ENCODE measurements at regions not wholly inside any gene's neighbourhood (a gene's known extent, or its start where the extent isn't known, plus 50 kb on each side); places are given as distances from the start of the nearest gene placed in this dataset.

GRCh38 chr1:57820356-57821095, 396.7 kb upstream of the DAB1 start:
- ChIA-PET CTCF (no interaction called here), POLR2A (no interaction called here)
- Mint-ChIP-seq H3K4me3 (no peak overlapping the region), H3K9me3 (no peaks in the 10 kb centered on the region), H3K36me3 (ENCODE audit: low read depth) (no peaks in the 10 kb centered on the region), H3K27me3 (peaks cover 2% of the 10 kb centered on the region), H3K27ac (no peak overlapping the region), H3K4me1 (no peaks in the 10 kb centered on the region)
- TF ChIP-seq CTCF (IDR thresholded peaks at IDR 0.05), result no peak
- ATAC-seq (ENCODE audit: low read depth), result no peak
- no peak for DNase-seq
- intact Hi-C loops (cut with micrococcal nuclease), result no loop called here

GRCh38 chr1:57819893-57820292, 396.0 kb upstream of the DAB1 start:
- Mint-ChIP-seq H3K27ac (no peak overlapping the region), H3K4me3 (no peak overlapping the region), H3K9me3 (no peaks in the 10 kb centered on the region), H3K36me3 (ENCODE audit: low read depth) (no peaks in the 10 kb centered on the region), H3K27me3 (peaks cover 2% of the 10 kb centered on the region), H3K4me1 (no peaks in the 10 kb centered on the region)
- no peak for ATAC-seq (ENCODE audit: low read depth)
- TF ChIP-seq CTCF (IDR thresholded peaks at IDR 0.05), result no peak
- intact Hi-C loops (cut with micrococcal nuclease), result no loop called here
- DNase-seq, result no peak
- ChIA-PET POLR2A (no interaction called here), CTCF (no interaction called here)

GRCh38 chr1:57803586-57803985, 379.7 kb upstream of the DAB1 start:
- POLR2A ChIA-PET, result no interaction called here
- no peak overlapping the region for H3K4me3 Mint-ChIP-seq
- CTCF ChIA-PET, result no interaction called here
- no peak for TF ChIP-seq CTCF (IDR thresholded peaks at IDR 0.05)
- H3K36me3 Mint-ChIP-seq (ENCODE audit: low read depth), result no peaks in the 10 kb centered on the region
- no peaks in the 10 kb centered on the region for H3K4me1 Mint-ChIP-seq
- peaks cover 2% of the 10 kb centered on the region for H3K9me3 Mint-ChIP-seq
- no peak overlapping the region for H3K27ac Mint-ChIP-seq
- H3K27me3 Mint-ChIP-seq, result no peaks in the 10 kb centered on the region
- ATAC-seq (ENCODE audit: low read depth), result no peak
- intact Hi-C loops (cut with micrococcal nuclease), result no loop called here
- no peak for DNase-seq

- ChIA-PET POLR2A (no interaction called here), CTCF (no interaction called here)
- ATAC-seq (ENCODE audit: low read depth), result no peak
- peaks cover 2% of the 10 kb centered on the region for H3K9me3 Mint-ChIP-seq
- H3K4me3 Mint-ChIP-seq, result no peak overlapping the region
- TF ChIP-seq CTCF (IDR thresholded peaks at IDR 0.05), result no peak
- no peaks in the 10 kb centered on the region for H3K27me3 Mint-ChIP-seq
- intact Hi-C loops (cut with micrococcal nuclease), result no loop called here
- H3K36me3 Mint-ChIP-seq (ENCODE audit: low read depth), result no peaks in the 10 kb centered on the region
- no peaks in the 10 kb centered on the region for H3K4me1 Mint-ChIP-seq
- no peak for DNase-seq
- no peak overlapping the region for H3K27ac Mint-ChIP-seq
These were observed 376.5 kb upstream of the DAB1 start for GRCh38 chr1:57800376-57800775.

- Mint-ChIP-seq H3K27ac (no peak overlapping the region), H3K36me3 (ENCODE audit: low read depth) (no peaks in the 10 kb centered on the region), H3K9me3 (peaks cover 2% of the 10 kb centered on the region), H3K4me3 (no peak overlapping the region), H3K27me3 (no peaks in the 10 kb centered on the region), H3K4me1 (no peaks in the 10 kb centered on the region)
- intact Hi-C loops (cut with micrococcal nuclease), result no loop called here
- TF ChIP-seq CTCF (IDR thresholded peaks at IDR 0.05), result no peak
- DNase-seq (no peak), ATAC-seq (ENCODE audit: low read depth) (no peak)
- ChIA-PET POLR2A (interaction anchor here (0.5 kb wide), 1 partner anchor 16 kb away, joined by 3 read pairs; no protein-coding TSS in a partner anchor), CTCF (no interaction called here)
These were observed 375.7 kb upstream of the DAB1 start for GRCh38 chr1:57799490-57800115.
